ENCODE measurements at regions not wholly inside any gene's neighbourhood (a gene's known extent, or its start where the extent isn't known, plus 50 kb on each side); places are given as distances from the start of the nearest gene placed in this dataset.

DNA sequence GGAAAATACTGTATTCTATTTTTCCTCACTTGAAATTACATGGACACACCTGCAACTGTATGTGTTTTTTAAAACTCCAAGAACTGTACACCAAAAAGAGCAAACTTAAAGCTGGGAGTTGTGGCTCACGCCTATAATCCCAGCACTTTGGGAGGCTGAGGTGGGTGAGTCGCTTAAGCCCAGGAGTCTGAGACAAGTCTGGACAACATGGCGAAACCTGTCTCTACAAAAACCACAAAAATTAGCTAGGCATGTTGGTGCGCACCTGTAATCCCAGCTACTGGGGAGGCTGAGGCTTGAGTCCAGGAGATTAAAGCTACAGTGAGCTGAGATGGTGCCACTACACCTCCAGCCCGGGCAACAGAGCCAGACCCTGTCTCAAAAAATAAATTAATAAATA is 95.9 kb downstream of the SINHCAF start:
- CTCF ChIA-PET = no interaction called here
- POLR2A ChIA-PET = no interaction called here
- peaks cover 29% of the 10 kb centered on the region for H3K27me3 ChIP-seq (ENCODE audit: control insufficient read depth, insufficient read depth, low read length)

More for the DNA sequence above, 95.9 kb downstream of the SINHCAF start:
- TF ChIP-seq, protein P1, sequence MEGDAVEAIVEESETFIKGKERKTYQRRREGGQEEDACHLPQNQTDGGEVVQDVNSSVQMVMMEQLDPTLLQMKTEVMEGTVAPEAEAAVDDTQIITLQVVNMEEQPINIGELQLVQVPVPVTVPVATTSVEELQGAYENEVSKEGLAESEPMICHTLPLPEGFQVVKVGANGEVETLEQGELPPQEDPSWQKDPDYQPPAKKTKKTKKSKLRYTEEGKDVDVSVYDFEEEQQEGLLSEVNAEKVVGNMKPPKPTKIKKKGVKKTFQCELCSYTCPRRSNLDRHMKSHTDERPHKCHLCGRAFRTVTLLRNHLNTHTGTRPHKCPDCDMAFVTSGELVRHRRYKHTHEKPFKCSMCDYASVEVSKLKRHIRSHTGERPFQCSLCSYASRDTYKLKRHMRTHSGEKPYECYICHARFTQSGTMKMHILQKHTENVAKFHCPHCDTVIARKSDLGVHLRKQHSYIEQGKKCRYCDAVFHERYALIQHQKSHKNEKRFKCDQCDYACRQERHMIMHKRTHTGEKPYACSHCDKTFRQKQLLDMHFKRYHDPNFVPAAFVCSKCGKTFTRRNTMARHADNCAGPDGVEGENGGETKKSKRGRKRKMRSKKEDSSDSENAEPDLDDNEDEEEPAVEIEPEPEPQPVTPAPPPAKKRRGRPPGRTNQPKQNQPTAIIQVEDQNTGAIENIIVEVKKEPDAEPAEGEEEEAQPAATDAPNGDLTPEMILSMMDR (IDR thresholded peaks at IDR 0.05; ENCODE audit: low read depth, low read length) = no peak
- DNase-seq (ENCODE audit: low read depth, low spot score) = no peak
- Histone ChIP-seq H3K4me3 (ENCODE audit: low read depth, low read length) (no peak overlapping the region), H3K27ac (ENCODE audit: low read depth, low read length) (no peak overlapping the region), H3K9me3 (ENCODE audit: control insufficient read depth, insufficient read depth, low read length) (peaks cover 5% of the 10 kb centered on the region; the same call in 1 of the 2 replicates)
